K562 (cell line): ENCODE measurements at regions not wholly inside any gene's neighbourhood (a gene's known extent, or its start where the extent isn't known, plus 50 kb on each side); places are given as distances from the start of the nearest gene placed in this dataset.

ENCODE experiments used
- JUNB ChIP-seq: fragments of 450-650 bp; formaldehyde crosslinking; conservative IDR thresholded peaks from 2 replicates; pipeline ENCODE4 v1.4.0; 2020; ENCODE audit warnings: mild to moderate bottlenecking
- MXI1 ChIP-seq: IDR thresholded peaks from 2 replicates; pipeline ENCODE4 v1.6.1; 2011; ENCODE audit warnings: low read depth, mild to moderate bottlenecking, improper control_type of control experiment, low read length
- NFATC3 ChIP-seq: fragments of 450-650 bp; IDR thresholded peaks from 2 replicates; pipeline ENCODE4 v1.6.1; 2017; ENCODE audit warnings: mild to moderate bottlenecking
- NFE2L1 ChIP-seq: fragments of 450-650 bp; IDR thresholded peaks from 2 replicates; pipeline ENCODE4 v1.6.1; 2016; ENCODE audit warnings: missing genetic modification characterization, low read depth, mild to moderate bottlenecking, missing compliant biosample characterization, moderate library complexity, borderline replicate concordance
- NFYB ChIP-seq: IDR thresholded peaks from 2 replicates; pipeline ENCODE4 v1.6.1; 2011; ENCODE audit warnings: mild to moderate bottlenecking, moderate library complexity; ENCODE audit not compliant: insufficient read length; ENCODE audit errors: extremely low read depth
- PHF8 ChIP-seq: fragments of 200-600 bp; sonication (generic); IDR thresholded peaks from 2 replicates; pipeline ENCODE4 v1.6.1; 2012; ENCODE audit warnings: mixed run types, mild to moderate bottlenecking, inconsistent platforms, low read length, moderate library complexity, borderline replicate concordance
- RBM15 ChIP-seq: fragments of 200-400 bp; formaldehyde crosslinking; IDR thresholded peaks from 2 replicates; pipeline ENCODE4 v1.6.1; 2018; ENCODE audit warnings: mild to moderate bottlenecking, low read length, moderate library complexity; ENCODE audit not compliant: insufficient read depth
- SMARCB1 ChIP-seq: IDR thresholded peaks from 2 replicates; pipeline ENCODE4 v1.6.1; 2011; ENCODE audit warnings: improper control_type of control experiment, low read depth; ENCODE audit not compliant: insufficient read length
- SMC3 ChIP-seq: conservative IDR thresholded peaks from 2 replicates; pipeline ENCODE4 v1.6.1; 2011; ENCODE audit warnings: low read depth, low read length, improper control_type of control experiment; ENCODE audit not compliant: insufficient read depth
- TCF7 ChIP-seq: sonication (generic); IDR thresholded peaks from 2 replicates; pipeline ENCODE4 v1.6.1; 2016; ENCODE audit warnings: antibody characterized with exemption, borderline replicate concordance
- ZNF175 ChIP-seq: fragments of 200-800 bp; sonication (Bioruptor generic); IDR thresholded peaks from 2 replicates; pipeline ENCODE4 v1.6.1; 2016; ENCODE audit warnings: low read depth, mild to moderate bottlenecking, missing genetic modification characterization, missing compliant biosample characterization
- ZNF408 ChIP-seq: fragments of 250-450 bp; sonication (Bioruptor Pico); IDR thresholded peaks from 2 replicates; pipeline ENCODE4 v1.4.0; 2020; ENCODE audit warnings: low read depth, mild to moderate bottlenecking, moderate library complexity
- ZNF436 ChIP-seq: fragments of 250-450, 450-650 bp; sonication (Bioruptor Pico); formaldehyde crosslinking; IDR thresholded peaks from 2 replicates; pipeline ENCODE4 v1.7.0; 2020; ENCODE audit warnings: mild to moderate bottlenecking
- ZSCAN29 ChIP-seq: fragments of 450-650 bp; IDR thresholded peaks from 2 replicates; pipeline ENCODE4 v1.6.1; 2017
- TF ChIP-seq, protein P1 (sequence below): IDR thresholded peaks from 2 replicates; pipeline ENCODE4 v1.6.1; 2012; ENCODE audit warnings: low read depth, low read length, improper control_type of control experiment, borderline replicate concordance
- TF ChIP-seq, protein P2 (sequence below): fragments of 250-450 bp; sonication (Bioruptor Pico); IDR thresholded peaks from 2 replicates; pipeline ENCODE4 v1.8.0; 2021; ENCODE audit warnings: mild to moderate bottlenecking, moderate library complexity
- TF ChIP-seq, protein P3 (sequence below), 2 experiments: fragments of 450-650 bp; conservative IDR thresholded peaks; 2 replicates each; pipeline ENCODE4 v1.6.1; 2017; ENCODE audit warnings: mild to moderate bottlenecking in 2 of 2, moderate library complexity in 2 of 2
- TF ChIP-seq, protein P4 (sequence below): fragments of 250-450 bp; sonication (Bioruptor Pico); IDR thresholded peaks from 2 replicates; pipeline ENCODE4 v1.8.0; 2022; ENCODE audit warnings: inconsistent platforms, mild to moderate bottlenecking, moderate library complexity, borderline replicate concordance
- TF ChIP-seq, protein P5 (sequence below): sonication (generic); formaldehyde crosslinking; IDR thresholded peaks from 2 replicates; pipeline ENCODE4 v1.9.0; 2022; ENCODE audit warnings: mild to moderate bottlenecking, missing genetic modification reagents
- TF ChIP-seq, protein P6 (sequence below): sonication (generic); formaldehyde crosslinking; IDR thresholded peaks from 2 replicates; pipeline ENCODE4 v1.8.1; 2023; ENCODE audit warnings: mild to moderate bottlenecking, missing genetic modification reagents

DNA sequence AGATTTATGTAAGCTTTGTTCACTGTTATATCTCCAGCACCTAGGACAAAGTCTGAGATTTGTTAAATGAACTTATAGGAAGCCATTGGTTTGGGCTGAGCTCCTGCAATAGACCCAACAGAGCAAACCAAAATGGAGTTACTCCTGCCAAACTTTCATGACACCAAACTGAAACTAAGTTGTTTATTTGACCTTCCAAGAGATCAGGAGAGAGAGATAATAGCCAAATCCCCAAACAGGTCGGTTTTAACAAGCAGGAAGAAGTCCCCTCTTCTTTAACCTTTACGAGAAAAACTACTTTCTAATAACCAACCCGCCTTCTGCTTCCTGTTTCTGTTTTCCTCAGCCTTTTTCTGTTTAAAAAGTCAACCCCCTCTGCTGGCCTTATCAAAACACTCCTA, 54.9 kb upstream of the ATP12A start (continued):
- TF ChIP-seq, protein P1, sequence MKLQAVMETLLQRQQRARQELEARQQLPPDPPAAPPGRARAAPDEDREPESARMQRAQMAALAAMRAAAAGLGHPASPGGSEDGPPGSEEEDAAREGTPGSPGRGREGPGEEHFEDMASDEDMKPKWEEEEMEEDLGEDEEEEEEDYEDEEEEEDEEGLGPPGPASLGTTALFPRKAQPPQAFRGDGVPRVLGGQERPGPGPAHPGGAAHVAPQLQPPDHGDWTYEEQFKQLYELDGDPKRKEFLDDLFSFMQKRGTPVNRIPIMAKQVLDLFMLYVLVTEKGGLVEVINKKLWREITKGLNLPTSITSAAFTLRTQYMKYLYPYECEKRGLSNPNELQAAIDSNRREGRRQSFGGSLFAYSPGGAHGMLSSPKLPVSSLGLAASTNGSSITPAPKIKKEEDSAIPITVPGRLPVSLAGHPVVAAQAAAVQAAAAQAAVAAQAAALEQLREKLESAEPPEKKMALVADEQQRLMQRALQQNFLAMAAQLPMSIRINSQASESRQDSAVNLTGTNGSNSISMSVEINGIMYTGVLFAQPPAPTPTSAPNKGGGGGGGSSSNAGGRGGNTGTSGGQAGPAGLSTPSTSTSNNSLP, result no peak
- TF ChIP-seq SMC3 (no peak), NFYB (no peak), ZNF175 (CRISPR knock-in tag) (peak; percentile 52; the same call in 1 of the 2 replicates), SMARCB1 (no peak), TCF7 (no peak), ZSCAN29 (no peak), ZNF408 (CRISPR knock-in tag) (no peak), NFE2L1 (tag) (peak; percentile 42; the same call in 1 of the 2 replicates), JUNB (CRISPR knock-in tag) (no peak), RBM15 (no peak), MXI1 (no peak), PHF8 (no peak), NFATC3 (no peak), ZNF436 (no peak)
- TF ChIP-seq, protein P2, sequence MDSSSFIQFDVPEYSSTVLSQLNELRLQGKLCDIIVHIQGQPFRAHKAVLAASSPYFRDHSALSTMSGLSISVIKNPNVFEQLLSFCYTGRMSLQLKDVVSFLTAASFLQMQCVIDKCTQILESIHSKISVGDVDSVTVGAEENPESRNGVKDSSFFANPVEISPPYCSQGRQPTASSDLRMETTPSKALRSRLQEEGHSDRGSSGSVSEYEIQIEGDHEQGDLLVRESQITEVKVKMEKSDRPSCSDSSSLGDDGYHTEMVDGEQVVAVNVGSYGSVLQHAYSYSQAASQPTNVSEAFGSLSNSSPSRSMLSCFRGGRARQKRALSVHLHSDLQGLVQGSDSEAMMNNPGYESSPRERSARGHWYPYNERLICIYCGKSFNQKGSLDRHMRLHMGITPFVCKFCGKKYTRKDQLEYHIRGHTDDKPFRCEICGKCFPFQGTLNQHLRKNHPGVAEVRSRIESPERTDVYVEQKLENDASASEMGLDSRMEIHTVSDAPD, result peak; percentile 72; the same call in 1 of the 2 replicates
- TF ChIP-seq, protein P3, sequence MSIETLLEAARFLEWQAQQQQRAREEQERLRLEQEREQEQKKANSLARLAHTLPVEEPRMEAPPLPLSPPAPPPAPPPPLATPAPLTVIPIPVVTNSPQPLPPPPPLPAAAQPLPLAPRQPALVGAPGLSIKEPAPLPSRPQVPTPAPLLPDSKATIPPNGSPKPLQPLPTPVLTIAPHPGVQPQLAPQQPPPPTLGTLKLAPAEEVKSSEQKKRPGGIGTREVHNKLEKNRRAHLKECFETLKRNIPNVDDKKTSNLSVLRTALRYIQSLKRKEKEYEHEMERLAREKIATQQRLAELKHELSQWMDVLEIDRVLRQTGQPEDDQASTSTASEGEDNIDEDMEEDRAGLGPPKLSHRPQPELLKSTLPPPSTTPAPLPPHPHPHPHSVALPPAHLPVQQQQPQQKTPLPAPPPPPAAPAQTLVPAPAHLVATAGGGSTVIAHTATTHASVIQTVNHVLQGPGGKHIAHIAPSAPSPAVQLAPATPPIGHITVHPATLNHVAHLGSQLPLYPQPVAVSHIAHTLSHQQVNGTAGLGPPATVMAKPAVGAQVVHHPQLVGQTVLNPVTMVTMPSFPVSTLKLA (conservative IDR thresholded peaks at IDR 0.05), result no peak
- TF ChIP-seq, protein P4, sequence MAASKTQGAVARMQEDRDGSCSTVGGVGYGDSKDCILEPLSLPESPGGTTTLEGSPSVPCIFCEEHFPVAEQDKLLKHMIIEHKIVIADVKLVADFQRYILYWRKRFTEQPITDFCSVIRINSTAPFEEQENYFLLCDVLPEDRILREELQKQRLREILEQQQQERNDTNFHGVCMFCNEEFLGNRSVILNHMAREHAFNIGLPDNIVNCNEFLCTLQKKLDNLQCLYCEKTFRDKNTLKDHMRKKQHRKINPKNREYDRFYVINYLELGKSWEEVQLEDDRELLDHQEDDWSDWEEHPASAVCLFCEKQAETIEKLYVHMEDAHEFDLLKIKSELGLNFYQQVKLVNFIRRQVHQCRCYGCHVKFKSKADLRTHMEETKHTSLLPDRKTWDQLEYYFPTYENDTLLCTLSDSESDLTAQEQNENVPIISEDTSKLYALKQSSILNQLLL, result no peak
- TF ChIP-seq, protein P5, sequence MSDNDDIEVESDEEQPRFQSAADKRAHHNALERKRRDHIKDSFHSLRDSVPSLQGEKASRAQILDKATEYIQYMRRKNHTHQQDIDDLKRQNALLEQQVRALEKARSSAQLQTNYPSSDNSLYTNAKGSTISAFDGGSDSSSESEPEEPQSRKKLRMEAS, result no peak
- TF ChIP-seq, protein P6, sequence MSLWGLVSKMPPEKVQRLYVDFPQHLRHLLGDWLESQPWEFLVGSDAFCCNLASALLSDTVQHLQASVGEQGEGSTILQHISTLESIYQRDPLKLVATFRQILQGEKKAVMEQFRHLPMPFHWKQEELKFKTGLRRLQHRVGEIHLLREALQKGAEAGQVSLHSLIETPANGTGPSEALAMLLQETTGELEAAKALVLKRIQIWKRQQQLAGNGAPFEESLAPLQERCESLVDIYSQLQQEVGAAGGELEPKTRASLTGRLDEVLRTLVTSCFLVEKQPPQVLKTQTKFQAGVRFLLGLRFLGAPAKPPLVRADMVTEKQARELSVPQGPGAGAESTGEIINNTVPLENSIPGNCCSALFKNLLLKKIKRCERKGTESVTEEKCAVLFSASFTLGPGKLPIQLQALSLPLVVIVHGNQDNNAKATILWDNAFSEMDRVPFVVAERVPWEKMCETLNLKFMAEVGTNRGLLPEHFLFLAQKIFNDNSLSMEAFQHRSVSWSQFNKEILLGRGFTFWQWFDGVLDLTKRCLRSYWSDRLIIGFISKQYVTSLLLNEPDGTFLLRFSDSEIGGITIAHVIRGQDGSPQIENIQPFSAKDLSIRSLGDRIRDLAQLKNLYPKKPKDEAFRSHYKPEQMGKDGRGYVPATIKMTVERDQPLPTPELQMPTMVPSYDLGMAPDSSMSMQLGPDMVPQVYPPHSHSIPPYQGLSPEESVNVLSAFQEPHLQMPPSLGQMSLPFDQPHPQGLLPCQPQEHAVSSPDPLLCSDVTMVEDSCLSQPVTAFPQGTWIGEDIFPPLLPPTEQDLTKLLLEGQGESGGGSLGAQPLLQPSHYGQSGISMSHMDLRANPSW (CRISPR knock-in tag), result no peak
